GM13977 (cell line): ENCODE measurements at regions not wholly inside any gene's neighbourhood (a gene's known extent, or its start where the extent isn't known, plus 50 kb on each side); places are given as distances from the start of the nearest gene placed in this dataset.
"Not testable (repeated sequence)": the region's sequence is repeated elsewhere in the genome, so short reads cannot be mapped to it uniquely, and the experiment has no call there.

ENCODE experiments used
- DNase-seq: peaks from one replicate; pipeline ENCODE4 v3.0.0; 2012; ENCODE audit warnings: low spot score
- in situ Hi-C: fragments of 300-500 bp; cut with MboI; formaldehyde crosslinking; loops from one replicate; pipeline ENCODE4 v1.12.0; 2022; ENCODE audit warnings: low sequenced_read_pairs, low pct_unique_long_range_greater_than_20kb, mixed read lengths, inconsistent platforms; ENCODE audit not compliant: unreplicated experiment

DNA sequence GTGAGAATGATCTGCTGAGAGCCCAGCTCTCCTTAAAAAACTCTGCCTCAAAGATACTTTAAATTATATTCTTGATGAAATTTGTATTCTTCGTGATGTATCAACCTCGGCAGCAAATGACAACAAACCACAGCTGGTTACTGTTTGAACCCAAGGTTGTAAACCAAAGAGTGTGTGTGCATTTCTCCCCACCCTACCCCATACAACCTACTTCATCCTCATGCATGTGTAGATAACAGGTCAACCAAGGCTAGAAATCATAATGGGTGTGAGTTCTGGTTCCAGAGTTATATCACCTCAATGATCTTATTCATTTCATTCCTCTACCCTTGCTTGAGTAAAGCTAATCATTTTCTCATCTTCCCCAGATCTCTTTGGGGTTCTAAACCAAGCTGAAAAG lies 58.8 kb upstream of the DPP6 start:
- in situ Hi-C loops: not testable (repeated sequence)

DNA sequence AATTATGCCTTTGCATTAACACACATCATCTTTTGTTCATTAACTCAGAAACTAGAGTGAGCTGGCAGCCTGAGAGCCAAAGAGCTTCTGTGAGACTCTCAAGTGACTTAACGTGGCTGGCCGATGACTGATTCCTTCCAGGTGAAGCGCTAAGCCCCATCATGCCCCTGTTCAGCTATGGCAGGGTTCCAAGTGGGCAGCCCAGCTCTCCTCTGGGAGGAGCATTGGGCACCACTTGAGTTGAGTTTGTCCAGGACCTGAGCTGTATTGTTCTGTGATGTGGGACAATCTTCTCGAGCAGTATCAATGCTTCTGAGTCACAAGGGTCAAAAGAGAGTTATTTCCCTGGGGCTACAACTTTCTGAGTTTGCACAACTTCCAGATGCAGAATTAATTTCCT lies 53.3 kb upstream of the DPP6 start:
- DNase-seq, in situ Hi-C loops: not testable (repeated sequence)

More for the DNA sequence above, 58.8 kb upstream of the DPP6 start:
- DNase-seq: not testable (repeated sequence)
